Gastrocnemius medialis (tissue), 4 donors: ENCODE measurements at regions not wholly inside any gene's neighbourhood (a gene's known extent, or its start where the extent isn't known, plus 50 kb on each side); places are given as distances from the start of the nearest gene placed in this dataset.

Experiments used
- ATAC-seq, 2 donors: fragments of 150-250 bp; one replicate each; pipeline ENCODE4 v1.9.1; 2016
- DNase-seq, 2 donors: peaks; one replicate each; pipeline ENCODE4 v3.0.0-alpha.2; 2019
- H3K27ac ChIP-seq, 4 donors: fragments of 200-600 bp; sonication (generic); 1 replicate in 1 of 4; 2 replicates in 3 of 4; pipeline ENCODE4 v1.5.1; 2016 to 2018; ENCODE audit warnings: mild to moderate bottlenecking in 2 of 4, moderate library complexity in 1 of 4
- H3K27me3 ChIP-seq, 3 donors: fragments of 200-600 bp; sonication (generic) in 2 of 3; 1 replicate in 1 of 3; 2 replicates in 2 of 3; pipeline versions ENCODE4 v1.5.1 to v1.6.0; 2016 to 2019; ENCODE audit warnings: mild to moderate bottlenecking in 1 of 3, moderate library complexity in 1 of 3
- H3K36me3 ChIP-seq, 2 donors: fragments of 200-600 bp; sonication (generic) in 1 of 2; one replicate each; pipeline ENCODE4 v1.5.1; 2017 to 2018
- H3K4me1 ChIP-seq, 2 donors: fragments of 200-600 bp; sonication (generic) in 1 of 2; one replicate each; pipeline ENCODE4 v1.5.1; 2016 to 2017; ENCODE audit warnings: mild to moderate bottlenecking in 2 of 2
- H3K4me3 ChIP-seq, 4 donors: fragments of 200-600 bp; sonication (generic) in 3 of 4; 1 replicate in 1 of 4; 2 replicates in 3 of 4; pipeline ENCODE4 v1.5.1; 2016 to 2019; ENCODE audit warnings: mild to moderate bottlenecking in 2 of 4
- H3K9me3 ChIP-seq, 3 donors: fragments of 200-600 bp; sonication (generic) in 2 of 3; 1 replicate in 1 of 3; 2 replicates in 2 of 3; pipeline ENCODE4 v1.5.1; 2016 to 2019
- CTCF ChIP-seq, 5 experiments: fragments of 450-650 bp in 3 of 5; fragments of 200-600 bp in 2 of 5; sonication (generic) in 2 of 5; IDR thresholded peaks in 4 of 5; conservative IDR thresholded peaks in 1 of 5; 1 replicate in 4 of 5; 2 replicates in 1 of 5; pipeline ENCODE4 v1.5.1; 2016 to 2019; ENCODE audit warnings: antibody characterized with exemption in 5 of 5, mild to moderate bottlenecking in 3 of 5, moderate library complexity in 3 of 5
- POLR2A ChIP-seq, 2 donors: fragments of 450-650 bp; IDR thresholded peaks; one replicate each; pipeline ENCODE4 v1.6.1; 2017; ENCODE audit warnings: antibody characterized with exemption in 2 of 2, mild to moderate bottlenecking in 2 of 2, moderate library complexity in 2 of 2
- in situ Hi-C, 4 donors: fragments of 200-750 bp; cut with MboI; loops; one replicate each; pipeline versions ENCODE4 v1.15.0 to v1.8.0; 2017; ENCODE audit warnings: low sequenced_read_pairs in 4 of 4
- intact Hi-C: fragments of 100-400 bp; cut with DNase I; formaldehyde crosslinking; loops from one replicate; pipeline ENCODE4 v1.15.1; 2023; ENCODE audit warnings: low total_unique reads

- no peak for DNase-seq
- H3K4me1 ChIP-seq = no peaks in the 10 kb centered on the region
- TF ChIP-seq POLR2A (IDR thresholded peaks at IDR 0.05) = no peak
- no peak for TF ChIP-seq CTCF (IDR thresholded peaks at IDR 0.05 in 4 of 5, conservative IDR thresholded peaks at IDR 0.05 in 1 of 5)
- H3K27ac ChIP-seq = no peak overlapping the region
- no peak for ATAC-seq
- in situ Hi-C loops = loop anchor here in 2 of 4 donors (25.0 kb wide), 1 partner anchor 594 kb away; the partner anchor contains the start of genes GNAS (in 2 of the 2) and GNAS-AS1 (in 2 of the 2)
- H3K9me3 ChIP-seq = no peaks in the 10 kb centered on the region
- H3K4me3 ChIP-seq = no peak overlapping the region
- no peaks in the 10 kb centered on the region for H3K36me3 ChIP-seq
- no peaks in the 10 kb centered on the region for H3K27me3 ChIP-seq
- intact Hi-C loops = no loop called here
Observed at GRCh38 chr20:59456342-59457279, 147.7 kb upstream of the PHACTR3 start.

- Histone ChIP-seq H3K36me3 (no peaks in the 10 kb centered on the region), H3K4me3 (no peak overlapping the region), H3K9me3 (no peaks in the 10 kb centered on the region), H3K27ac (no peak overlapping the region), H3K4me1 (no peaks in the 10 kb centered on the region), H3K27me3 (no peaks in the 10 kb centered on the region)
- no peak for TF ChIP-seq POLR2A (IDR thresholded peaks at IDR 0.05)
- intact Hi-C loops (no loop called here), in situ Hi-C loops (loop anchor here in 2 of 4 donors (25.0 kb wide), 1 partner anchor 596 kb away; the partner anchor contains the start of genes GNAS (in 2 of the 2) and GNAS-AS1 (in 2 of the 2))
- ATAC-seq (no peak), DNase-seq (no peak)
Observed at GRCh38 chr20:59458645-59459044, 145.7 kb upstream of the PHACTR3 start.

DNA sequence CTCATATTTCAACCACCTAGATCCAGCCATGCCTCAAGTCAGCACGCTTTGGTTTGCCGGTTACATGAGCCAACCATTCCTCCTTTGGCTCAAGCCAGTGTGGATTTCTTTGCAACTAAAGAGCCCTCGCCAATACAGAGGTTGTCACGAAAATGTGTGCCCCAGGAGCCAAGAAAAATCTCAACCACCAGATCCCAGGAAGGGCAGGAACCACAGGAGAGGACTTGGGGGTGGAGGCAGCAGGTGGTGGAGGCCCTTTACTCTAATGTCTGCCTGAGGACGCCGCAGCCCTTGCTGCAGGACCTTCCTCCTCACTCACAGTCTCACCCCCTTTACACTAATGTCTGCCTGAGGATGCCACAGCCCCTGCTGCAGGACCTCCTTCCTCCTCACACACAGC lies 144.8 kb upstream of the PHACTR3 start:
- Histone ChIP-seq H3K9me3 (no peaks in the 10 kb centered on the region), H3K4me1 (no peaks in the 10 kb centered on the region), H3K4me3 (no peak overlapping the region), H3K27me3 (no peaks in the 10 kb centered on the region), H3K27ac (no peak overlapping the region), H3K36me3 (no peaks in the 10 kb centered on the region)
- intact Hi-C loops = no loop called here
- DNase-seq (no peak), ATAC-seq (no peak)
- TF ChIP-seq CTCF (IDR thresholded peaks at IDR 0.05 in 4 of 5, conservative IDR thresholded peaks at IDR 0.05 in 1 of 5) (no peak), POLR2A (IDR thresholded peaks at IDR 0.05) (no peak)
- in situ Hi-C loops = loop anchor here in 2 of 4 donors (25.0 kb wide), 1 partner anchor 597 kb away; the partner anchor contains the start of genes GNAS (in 2 of the 2) and GNAS-AS1 (in 2 of the 2)

DNA sequence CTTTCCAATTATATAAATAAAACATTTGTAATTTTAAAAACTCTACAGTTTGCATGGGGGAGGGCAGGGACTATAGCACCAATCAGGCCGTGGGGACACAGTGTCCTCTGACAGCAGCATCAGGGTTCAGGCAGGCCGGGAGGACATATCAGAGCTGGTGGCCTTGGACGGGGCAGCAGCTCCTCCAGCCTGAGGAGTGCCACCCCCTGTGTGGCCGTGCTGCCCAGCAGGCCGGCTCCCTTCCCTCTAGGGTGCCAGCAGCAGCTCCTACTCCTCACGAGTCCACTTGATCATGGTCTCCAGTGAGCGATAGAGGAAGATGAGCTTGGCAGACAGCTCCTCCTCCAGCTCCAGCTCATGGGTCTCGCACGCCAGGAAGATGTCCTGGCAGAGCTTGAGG lies 144.0 kb upstream of the PHACTR3 start:
- no peak overlapping the region for H3K4me3 ChIP-seq
- no peak overlapping the region for H3K27ac ChIP-seq
- H3K36me3 ChIP-seq = no peaks in the 10 kb centered on the region
- ATAC-seq (no peak), DNase-seq (no peak)
- H3K4me1 ChIP-seq = no peaks in the 10 kb centered on the region
- in situ Hi-C loops (loop anchor here in 3 of 4 donors (10.0 to 25.0 kb wide), 2 partner anchors 64 to 598 kb away; partner anchors contain the start of genes GNAS (in 2 of the 3) and GNAS-AS1 (in 2 of the 3)), intact Hi-C loops (no loop called here)
- TF ChIP-seq CTCF (IDR thresholded peaks at IDR 0.05 in 4 of 5, conservative IDR thresholded peaks at IDR 0.05 in 1 of 5) (no peak), POLR2A (IDR thresholded peaks at IDR 0.05) (no peak)
- H3K9me3 ChIP-seq = no peaks in the 10 kb centered on the region
- no peaks in the 10 kb centered on the region for H3K27me3 ChIP-seq

- Histone ChIP-seq H3K27ac (no peak overlapping the region), H3K4me3 (no peak overlapping the region), H3K27me3 (no peaks in the 10 kb centered on the region), H3K36me3 (no peaks in the 10 kb centered on the region), H3K4me1 (no peaks in the 10 kb centered on the region), H3K9me3 (no peaks in the 10 kb centered on the region)
- in situ Hi-C loops (loop anchor here in 3 of 4 donors (10.0 to 25.0 kb wide), 2 partner anchors 63 to 599 kb away; partner anchors contain the start of genes GNAS (in 2 of the 3) and GNAS-AS1 (in 2 of the 3)), intact Hi-C loops (no loop called here)
- ATAC-seq (no peak), DNase-seq (no peak)
- TF ChIP-seq POLR2A (IDR thresholded peaks at IDR 0.05) (no peak), CTCF (IDR thresholded peaks at IDR 0.05 in 4 of 5, conservative IDR thresholded peaks at IDR 0.05 in 1 of 5) (no peak)
Observed at GRCh38 chr20:59461526-59461925, 142.8 kb upstream of the PHACTR3 start.
